ENCODE measurements at regions not wholly inside any gene's neighbourhood (a gene's known extent, or its start where the extent isn't known, plus 50 kb on each side); places are given as distances from the start of the nearest gene placed in this dataset.
A peak's percentile ranks its signal among the peaks of the same experiment; 100 is the strongest.

- Histone ChIP-seq H3K4me1 (peaks cover 0 to 18% (median 0%) of the 10 kb centered on the region in 9 donors), H3K36me3 (no peaks in the 10 kb centered on the region), H3K4me3 (no peak overlapping the region), H3K27ac (no peak overlapping the region), H3K27me3 (no peaks in the 10 kb centered on the region), H3K9me3 (no peaks in the 10 kb centered on the region)
- intact Hi-C loops (cut with DNase I): no loop called here
- WGBS, 2 donors: 71 to 73% methylated on average over 6 of the region's 6 CpGs
- no peak for DNase-seq
- no peak for ATAC-seq
- no peak for TF ChIP-seq CTCF (IDR thresholded peaks at IDR 0.05)
Observed at GRCh38 chr6:14543971-14544585, 426.5 kb downstream of the CD83 start.

DNA sequence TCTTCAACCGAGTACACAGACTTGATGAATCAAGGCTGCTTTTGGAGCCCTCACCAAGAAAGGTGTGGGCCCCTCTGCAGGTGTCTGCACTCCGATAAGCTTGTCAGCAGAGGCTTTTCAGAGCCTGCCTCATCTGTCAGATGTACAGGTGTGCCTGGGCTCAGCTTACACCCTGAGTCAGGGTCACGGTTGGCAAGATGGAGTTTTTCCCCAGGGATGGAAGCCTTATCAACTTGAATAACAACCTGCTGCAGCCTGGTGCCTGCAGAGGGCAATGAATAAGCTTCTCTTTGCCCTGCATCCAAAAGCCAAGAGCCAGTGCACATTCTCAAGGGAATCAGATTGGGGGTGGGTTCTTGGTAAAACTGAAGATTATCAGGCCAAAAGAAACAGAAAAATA, 427.1 kb downstream of the CD83 start:
- Histone ChIP-seq H3K36me3 (no peaks in the 10 kb centered on the region), H3K4me1 (peaks cover 0 to 18% (median 0%) of the 10 kb centered on the region in 9 donors), H3K27ac (no peak overlapping the region), H3K9me3 (no peaks in the 10 kb centered on the region), H3K27me3 (no peaks in the 10 kb centered on the region), H3K4me3 (no peak overlapping the region)
- WGBS, 2 donors: 78% methylated on average over 3 of the region's 3 CpGs
- peak in 1 of 9 donors; percentile 7 for TF ChIP-seq CTCF (IDR thresholded peaks at IDR 0.05)
- intact Hi-C loops (cut with DNase I): no loop called here
- peak in 1 of 8 donors; percentile 32 for ATAC-seq
- no peak for DNase-seq

DNA sequence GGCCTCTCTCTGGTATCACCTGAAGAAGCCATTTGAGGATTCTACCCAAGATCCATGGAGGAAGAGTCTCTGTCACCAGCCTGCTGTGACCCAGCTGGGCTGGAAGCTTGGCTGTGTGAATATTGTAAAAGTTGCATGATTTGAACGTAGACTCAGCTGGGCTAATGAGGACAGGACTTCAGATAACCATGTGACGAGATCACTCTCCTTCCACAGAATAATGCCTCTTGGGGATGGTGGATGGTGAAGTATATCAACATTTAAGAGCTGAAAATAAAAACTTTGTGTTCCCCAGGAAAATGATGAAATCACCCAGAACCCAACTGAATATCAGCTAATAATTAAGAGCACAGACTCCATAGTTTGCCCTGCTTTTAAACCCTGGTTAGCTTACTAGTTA, 427.9 kb downstream of the CD83 start:
- DNase-seq (no peak), ATAC-seq (peak in 1 of 8 donors; percentile 49)
- Histone ChIP-seq H3K4me1 (peaks cover 0 to 19% (median 3%) of the 10 kb centered on the region in 9 donors), H3K9me3 (no peaks in the 10 kb centered on the region), H3K36me3 (no peaks in the 10 kb centered on the region), H3K27me3 (no peaks in the 10 kb centered on the region), H3K27ac (no peak overlapping the region), H3K4me3 (no peak overlapping the region)
- 68 to 78% methylated on average over 2 of the region's 2 CpGs for WGBS, 2 donors
- intact Hi-C loops (cut with DNase I): no loop called here
- TF ChIP-seq CTCF (IDR thresholded peaks at IDR 0.05): no peak

DNA sequence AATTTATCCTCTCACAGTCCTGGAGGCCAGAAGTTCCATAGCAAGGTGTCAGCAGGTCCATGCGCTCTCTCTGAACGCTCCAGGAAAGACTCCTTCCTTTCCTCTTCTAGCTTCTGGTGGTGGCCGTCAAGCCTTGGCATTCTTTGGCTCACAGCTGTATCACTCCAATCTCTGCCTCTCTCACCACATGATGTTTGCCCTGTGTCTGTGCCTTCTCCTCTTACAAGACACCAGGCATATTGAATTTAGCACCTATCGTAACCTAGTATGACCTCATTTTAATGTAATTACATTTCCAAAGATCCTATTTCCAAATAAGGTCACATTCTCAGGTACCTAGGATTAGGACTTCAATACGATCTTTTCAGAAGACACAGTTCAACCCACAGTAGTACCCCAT, 428.5 kb downstream of the CD83 start:
- Histone ChIP-seq H3K4me3 (no peak overlapping the region), H3K27ac (no peak overlapping the region), H3K4me1 (peaks cover 0 to 22% (median 9%) of the 10 kb centered on the region in 9 donors), H3K9me3 (no peaks in the 10 kb centered on the region), H3K27me3 (no peaks in the 10 kb centered on the region), H3K36me3 (no peaks in the 10 kb centered on the region)
- 86 to 91% methylated on average over 5 of the region's 5 CpGs for WGBS, 2 donors
- TF ChIP-seq CTCF (IDR thresholded peaks at IDR 0.05): no peak
- ATAC-seq (no peak), DNase-seq (no peak)
- intact Hi-C loops (cut with DNase I): no loop called here
